Fibroblast of pulmonary artery (primary cell): ENCODE measurements at regions not wholly inside any gene's neighbourhood (a gene's known extent, or its start where the extent isn't known, plus 50 kb on each side); places are given as distances from the start of the nearest gene placed in this dataset.

Experiments used
- DNase-seq: peaks from one replicate; pipeline ENCODE4 v3.0.0-alpha.2; 2010; ENCODE audit warnings: low read depth
- H3K4me3 ChIP-seq: replicated peaks from 2 replicates; pipeline ENCODE4 v1.5.1; 2011; ENCODE audit warnings: low read depth, mild to moderate bottlenecking, control low read depth, low read length, moderate library complexity
- TF ChIP-seq, protein P1 (sequence below): IDR thresholded peaks from 2 replicates; pipeline ENCODE4 v1.5.1; 2011; ENCODE audit warnings: mild to moderate bottlenecking, control low read depth, low read length, inconsistent platforms; ENCODE audit errors: missing control alignments

DNA sequence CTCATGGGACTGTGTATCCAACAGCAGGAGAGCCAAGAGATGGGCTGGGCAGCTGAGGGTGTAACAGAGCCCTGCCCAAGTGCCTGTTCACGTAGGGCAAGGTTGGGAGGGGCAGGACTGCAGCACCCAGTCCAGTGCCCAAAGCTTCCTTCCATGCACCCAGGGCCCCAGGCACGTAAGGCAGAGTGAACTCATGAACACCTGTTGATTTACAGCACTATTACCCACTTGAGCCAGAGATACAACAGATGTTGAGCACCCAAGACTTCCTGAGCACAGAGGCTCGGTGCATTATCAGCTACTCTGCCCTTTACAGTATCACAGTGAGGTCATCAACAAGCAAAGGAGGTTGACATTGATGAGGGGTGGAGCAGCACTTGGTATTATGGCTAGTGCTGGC is 50.2 kb upstream of the FHL2 start:
- no peak for DNase-seq
- no peak overlapping the region for H3K4me3 ChIP-seq
- TF ChIP-seq, protein P1, sequence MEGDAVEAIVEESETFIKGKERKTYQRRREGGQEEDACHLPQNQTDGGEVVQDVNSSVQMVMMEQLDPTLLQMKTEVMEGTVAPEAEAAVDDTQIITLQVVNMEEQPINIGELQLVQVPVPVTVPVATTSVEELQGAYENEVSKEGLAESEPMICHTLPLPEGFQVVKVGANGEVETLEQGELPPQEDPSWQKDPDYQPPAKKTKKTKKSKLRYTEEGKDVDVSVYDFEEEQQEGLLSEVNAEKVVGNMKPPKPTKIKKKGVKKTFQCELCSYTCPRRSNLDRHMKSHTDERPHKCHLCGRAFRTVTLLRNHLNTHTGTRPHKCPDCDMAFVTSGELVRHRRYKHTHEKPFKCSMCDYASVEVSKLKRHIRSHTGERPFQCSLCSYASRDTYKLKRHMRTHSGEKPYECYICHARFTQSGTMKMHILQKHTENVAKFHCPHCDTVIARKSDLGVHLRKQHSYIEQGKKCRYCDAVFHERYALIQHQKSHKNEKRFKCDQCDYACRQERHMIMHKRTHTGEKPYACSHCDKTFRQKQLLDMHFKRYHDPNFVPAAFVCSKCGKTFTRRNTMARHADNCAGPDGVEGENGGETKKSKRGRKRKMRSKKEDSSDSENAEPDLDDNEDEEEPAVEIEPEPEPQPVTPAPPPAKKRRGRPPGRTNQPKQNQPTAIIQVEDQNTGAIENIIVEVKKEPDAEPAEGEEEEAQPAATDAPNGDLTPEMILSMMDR = no peak
